GM12873 (cell line): ENCODE measurements at regions not wholly inside any gene's neighbourhood (a gene's known extent, or its start where the extent isn't known, plus 50 kb on each side); places are given as distances from the start of the nearest gene placed in this dataset.

Experiments used
- TF ChIP-seq, protein P1 (sequence below): IDR thresholded peaks from 2 replicates; pipeline ENCODE4 v1.5.1; 2012; ENCODE audit warnings: low read depth, mild to moderate bottlenecking, moderate library complexity, low read length, control low read depth; ENCODE audit not compliant: insufficient read depth; ENCODE audit errors: missing control alignments

DNA sequence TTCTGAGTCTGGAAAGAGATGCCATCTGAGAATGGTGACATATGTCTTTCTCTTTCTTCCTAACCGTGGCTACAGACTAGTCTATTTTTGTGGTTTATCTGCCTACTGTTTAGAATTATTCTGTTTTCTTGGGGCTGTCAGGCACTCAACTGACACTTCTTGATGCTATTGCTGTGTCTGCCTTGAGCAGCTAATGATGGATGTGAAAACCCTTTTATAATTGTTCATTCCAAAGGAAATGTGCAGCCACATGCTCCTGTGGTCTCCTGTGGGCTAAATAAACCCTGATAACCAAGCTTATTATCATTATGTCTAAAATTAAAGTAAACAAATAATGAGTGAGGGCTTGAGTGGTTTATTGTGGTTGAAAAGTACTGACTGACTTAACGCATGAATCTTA, 52.7 kb upstream of the CXADR start:
- TF ChIP-seq, protein P1, sequence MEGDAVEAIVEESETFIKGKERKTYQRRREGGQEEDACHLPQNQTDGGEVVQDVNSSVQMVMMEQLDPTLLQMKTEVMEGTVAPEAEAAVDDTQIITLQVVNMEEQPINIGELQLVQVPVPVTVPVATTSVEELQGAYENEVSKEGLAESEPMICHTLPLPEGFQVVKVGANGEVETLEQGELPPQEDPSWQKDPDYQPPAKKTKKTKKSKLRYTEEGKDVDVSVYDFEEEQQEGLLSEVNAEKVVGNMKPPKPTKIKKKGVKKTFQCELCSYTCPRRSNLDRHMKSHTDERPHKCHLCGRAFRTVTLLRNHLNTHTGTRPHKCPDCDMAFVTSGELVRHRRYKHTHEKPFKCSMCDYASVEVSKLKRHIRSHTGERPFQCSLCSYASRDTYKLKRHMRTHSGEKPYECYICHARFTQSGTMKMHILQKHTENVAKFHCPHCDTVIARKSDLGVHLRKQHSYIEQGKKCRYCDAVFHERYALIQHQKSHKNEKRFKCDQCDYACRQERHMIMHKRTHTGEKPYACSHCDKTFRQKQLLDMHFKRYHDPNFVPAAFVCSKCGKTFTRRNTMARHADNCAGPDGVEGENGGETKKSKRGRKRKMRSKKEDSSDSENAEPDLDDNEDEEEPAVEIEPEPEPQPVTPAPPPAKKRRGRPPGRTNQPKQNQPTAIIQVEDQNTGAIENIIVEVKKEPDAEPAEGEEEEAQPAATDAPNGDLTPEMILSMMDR = no peak

DNA sequence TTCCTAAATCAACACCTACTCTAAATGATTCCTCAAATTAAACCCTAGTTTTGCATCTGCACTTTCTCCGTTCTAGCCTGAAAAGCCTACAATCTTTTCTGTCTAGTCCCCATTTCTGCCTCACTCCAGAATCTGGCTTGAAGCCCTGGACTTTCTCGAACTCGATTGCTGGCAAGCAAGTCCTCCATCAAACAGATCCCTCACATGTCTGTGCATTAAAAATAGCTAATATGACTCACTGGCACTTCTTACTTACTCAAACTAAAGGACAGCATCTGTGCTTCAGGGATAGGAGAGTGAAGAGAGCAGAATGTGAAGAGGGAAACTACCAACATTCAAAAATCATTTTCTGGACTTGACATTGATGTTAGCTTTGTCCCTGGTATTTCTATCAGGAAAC, 51.8 kb upstream of the CXADR start:
- TF ChIP-seq, protein P1 = no peak

DNA sequence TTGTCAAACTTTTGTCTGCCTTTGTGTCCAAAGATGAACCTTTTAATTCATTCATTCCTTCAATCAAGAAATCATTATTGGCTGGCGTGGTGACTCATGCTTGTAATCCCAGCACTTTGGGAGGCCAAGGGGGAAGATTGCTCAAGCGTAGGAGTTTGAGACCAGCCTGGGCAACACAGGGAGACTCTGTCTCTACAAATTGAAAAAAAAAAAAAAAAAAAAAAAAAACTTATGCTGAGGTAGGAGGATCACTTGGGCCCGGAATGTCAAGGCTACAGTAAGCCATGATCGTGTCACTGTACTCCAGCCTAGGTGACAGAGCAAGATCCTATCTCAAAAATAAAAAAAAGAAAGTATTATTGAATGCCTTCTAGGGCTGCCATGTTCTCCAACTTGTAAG, 51.3 kb upstream of the CXADR start:
- TF ChIP-seq, protein P1 = no peak

DNA sequence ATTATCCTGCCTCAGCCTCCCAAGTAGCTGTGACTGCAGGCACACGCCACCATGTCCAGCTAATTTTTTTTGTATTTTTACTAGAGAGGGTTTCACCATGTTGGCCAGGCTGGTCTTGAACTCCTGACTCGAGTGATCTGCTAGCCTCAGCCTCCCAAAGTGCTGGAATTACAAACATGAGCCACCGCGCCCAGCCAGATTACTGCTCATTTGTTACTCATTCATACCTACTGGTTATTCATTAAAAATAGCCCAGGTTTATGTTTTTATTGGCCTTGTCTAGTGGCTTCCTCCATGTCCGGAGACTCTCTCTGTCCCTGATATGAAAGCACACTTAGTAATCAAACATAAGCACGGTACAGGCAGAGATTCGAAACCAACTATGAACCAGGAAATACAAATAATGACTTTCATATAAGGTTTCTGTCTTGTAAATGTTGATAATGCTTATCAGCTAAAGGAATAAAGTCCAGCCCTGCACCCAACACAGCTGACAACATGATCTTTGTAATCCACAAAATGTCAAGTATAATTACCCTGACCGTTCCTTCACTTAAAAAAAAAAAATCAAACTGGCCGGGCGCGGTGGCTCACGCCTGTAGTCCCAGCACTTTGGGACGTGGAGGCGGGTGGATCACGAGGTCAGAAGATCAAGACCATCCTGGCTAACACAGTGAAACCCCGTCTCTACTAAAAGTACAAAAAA, 50.4 kb upstream of the CXADR start:
- TF ChIP-seq, protein P1 = no peak
